Stimulated activated naive CD4-positive, alpha-beta T cell treated with Interleukin-2 at 50 U/mL for 16 hours (primary cell): ENCODE measurements at regions not wholly inside any gene's neighbourhood (a gene's known extent, or its start where the extent isn't known, plus 50 kb on each side); places are given as distances from the start of the nearest gene placed in this dataset.
"Not testable (repeated sequence)": the region's sequence is repeated elsewhere in the genome, so short reads cannot be mapped to it uniquely, and the experiment has no call there.

Experiments used
- DNase-seq: peaks from one replicate; lab custom pipeline; 2025; lab: John Stamatoyannopoulos, UW

DNA sequence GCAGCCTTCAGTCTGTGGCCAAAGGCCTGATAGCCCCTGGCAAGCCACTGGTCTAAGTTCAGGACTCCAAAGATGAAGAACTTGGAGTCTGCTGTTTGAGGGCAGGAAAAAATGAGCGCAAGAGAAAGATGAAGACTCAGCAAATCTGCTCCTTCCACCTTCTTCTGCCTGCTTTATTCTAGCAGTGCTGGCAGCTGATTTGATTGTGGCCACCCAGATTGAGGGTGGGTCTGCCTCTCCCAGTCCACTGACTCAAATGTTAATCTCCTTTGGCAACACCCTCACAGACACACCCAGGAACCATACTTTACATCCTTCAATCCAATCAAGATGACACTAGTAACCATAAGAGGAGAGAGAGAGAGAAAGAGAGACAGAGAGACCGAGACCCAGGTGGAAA is 127.6 kb downstream of the UTP18 start:
- DNase-seq: no peak

DNA sequence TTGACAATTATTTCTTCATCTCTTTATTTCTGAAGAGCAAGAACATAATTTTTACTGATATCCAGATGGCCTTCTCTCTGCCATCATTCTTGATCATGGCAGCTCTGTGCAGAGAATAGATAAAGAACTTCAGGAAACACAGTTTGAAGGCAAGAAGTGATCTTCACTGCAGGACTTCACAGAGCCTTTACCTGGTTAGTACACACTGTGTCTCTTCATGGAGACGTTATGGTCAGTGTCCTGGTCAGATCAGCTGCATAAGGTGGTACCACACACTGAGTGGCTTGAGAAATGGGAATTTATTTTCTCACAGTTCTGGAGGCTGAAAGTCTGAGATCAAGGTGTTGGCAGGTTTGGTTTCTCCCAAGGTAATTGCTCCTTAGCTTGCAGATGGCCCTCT is 129.5 kb downstream of the UTP18 start:
- DNase-seq: no peak

DNA sequence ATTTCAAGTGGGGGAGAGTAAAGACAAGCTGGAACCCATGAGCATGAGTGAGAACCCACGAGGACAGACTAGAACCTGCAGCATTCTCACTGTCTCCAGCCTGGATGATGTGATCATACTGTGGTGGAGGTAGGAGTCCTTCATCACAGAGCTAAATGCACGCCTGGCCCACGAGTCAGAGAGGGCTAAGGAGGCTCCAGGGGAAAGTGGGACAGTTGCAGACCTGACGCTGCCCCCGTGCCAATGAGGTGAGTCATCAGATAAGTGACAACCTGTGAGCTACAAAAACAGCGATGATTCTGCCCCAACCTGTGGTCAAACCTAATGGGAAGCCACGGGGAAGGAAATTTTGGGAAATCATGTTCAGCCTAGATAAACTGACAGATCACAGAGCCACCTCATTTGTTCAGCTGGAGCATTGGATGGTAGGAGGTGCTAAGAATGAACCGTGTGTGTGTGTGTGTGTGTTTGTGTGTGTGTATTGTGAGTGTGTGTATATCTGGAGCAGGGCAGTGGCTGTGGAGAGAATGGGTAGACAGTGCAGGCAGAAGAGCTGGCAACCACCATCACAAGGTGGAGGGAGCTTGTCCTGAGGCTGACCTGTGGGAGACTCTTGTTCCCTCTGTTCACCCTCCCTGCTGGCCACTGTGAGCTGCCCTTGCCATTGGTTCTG is 131.8 kb downstream of the UTP18 start:
- DNase-seq: no peak

DNA sequence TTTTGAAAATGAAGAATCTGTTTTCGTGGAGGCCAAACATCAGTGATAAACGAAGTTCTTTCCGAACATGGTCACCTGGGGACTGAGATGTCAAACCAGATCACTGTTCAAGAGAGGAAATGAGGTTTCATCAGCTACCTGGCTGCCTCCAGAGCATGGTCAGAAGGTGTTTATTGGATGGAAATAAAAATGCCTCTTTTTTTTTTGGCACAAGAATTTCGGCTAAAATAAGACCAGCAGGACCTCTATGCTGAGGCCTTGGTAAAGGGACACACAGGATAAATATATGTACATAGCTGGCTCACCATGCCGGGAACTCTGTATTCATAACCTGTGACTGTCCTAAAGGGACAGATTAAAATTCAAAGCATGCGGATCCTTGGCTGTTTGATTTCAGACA is 135.3 kb downstream of the UTP18 start:
- DNase-seq: no peak

DNA sequence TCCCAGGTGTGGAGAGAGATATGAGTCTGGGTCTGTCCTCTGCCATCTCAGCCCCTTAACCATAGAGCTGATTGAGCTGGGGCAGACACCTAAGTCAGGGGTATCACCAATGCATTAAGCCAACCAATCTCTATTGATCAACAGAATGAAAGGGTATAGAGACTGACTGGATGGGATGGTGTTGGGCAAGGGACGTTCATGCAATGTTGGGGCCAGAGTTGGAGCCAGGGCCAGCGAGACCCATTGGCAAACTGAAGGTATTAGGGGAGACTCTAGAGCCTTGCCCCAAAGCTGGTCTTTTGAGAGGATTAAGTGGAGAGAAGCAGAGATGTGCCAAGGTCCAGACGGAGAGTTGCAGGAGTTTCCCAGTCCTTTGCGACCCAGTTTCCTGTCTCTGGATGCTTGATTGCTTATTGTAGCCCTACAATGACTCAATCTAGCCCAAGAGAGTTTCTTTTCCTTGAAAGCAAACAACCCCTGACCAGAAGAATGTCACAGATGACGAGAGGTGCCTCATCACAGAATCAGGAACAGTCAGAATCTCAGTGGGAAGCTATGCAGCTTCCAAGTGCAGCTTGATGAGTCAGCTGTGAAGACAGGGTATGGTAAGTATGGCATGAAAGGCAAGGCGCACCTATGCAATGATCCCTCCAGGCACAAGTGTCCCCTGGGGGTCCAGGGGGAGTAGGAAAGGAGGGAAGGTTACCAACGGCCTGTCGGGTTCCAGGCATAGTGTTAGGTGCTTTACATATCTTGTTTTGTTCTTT is 137.2 kb downstream of the UTP18 start:
- no peak for DNase-seq

DNA sequence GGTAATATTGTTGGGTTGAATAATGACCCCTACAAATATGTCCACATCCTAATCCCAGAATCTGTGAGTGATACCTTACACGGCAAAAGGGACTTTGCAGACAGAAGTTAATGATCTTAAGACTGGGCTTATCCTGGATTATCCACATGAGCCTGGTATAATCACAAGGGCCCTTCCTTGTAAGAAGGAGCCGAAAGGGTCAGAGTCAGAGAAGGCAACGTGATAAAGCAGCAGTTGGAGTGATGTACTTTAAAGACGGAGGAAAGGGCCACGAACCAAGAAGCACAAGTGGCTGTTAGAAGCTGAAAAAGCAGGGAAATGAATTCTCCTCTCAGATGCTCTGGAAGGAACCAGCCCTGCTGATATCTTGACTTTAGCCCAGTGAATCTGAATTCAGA is 137.8 kb downstream of the UTP18 start:
- DNase-seq: no peak

DNA sequence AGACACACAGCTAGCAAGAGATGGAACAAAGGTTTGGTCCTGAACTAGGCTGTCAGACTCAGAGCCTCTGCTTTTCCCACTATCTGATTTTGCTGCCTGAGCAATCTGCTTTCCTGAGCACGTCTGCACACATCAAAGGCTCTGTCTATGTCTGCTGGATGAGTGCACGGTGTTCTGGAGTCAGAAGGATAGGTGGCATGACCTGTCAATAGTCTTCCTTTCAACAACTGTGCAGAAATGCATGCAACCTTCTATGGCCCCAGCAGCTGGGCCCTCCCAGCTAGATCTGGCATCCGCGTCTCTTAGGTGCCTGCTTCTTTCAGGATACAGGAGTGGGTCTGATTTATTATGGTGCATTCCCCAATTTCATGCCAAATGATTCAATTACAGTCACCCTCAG is 138.3 kb downstream of the UTP18 start:
- no peak for DNase-seq

DNA sequence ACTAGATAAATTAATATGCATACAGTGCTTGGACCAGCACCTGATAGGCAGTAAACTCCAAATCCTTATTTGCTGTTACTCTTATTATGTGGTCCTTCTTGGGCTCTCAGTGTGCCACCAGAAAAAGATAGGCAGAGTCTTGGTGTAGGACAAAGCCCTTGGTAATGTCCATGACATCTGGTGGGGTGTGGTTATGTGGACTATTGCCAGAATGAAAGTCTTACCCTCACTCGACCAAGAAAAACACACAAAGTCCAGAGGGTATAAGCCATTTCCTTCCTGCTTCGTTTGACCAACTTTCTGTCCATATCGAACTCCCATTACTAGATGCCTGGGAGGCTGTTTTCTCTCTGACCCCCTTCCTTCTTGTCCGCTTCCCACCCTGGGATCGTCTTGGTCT is 140.9 kb downstream of the UTP18 start:
- no peak for DNase-seq

DNA sequence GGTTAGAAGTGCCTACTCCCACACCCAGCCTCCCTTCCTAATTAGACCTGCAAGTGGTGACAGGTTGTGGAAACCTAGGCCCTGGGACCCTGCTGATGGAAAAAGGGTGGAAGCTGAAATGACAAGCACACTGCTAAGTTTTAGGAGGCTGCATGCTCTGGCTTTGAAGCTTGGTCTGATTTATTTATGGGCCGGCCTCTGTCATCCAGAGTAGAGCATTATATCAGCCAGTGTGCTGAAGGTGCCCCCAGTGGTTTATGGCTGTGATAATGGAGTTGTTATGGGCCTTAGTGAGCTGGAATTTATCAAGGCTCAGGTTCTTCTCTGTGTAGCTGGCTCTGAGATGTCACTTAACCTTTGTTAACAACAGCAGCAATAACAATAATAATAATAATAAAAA is 142.6 kb downstream of the UTP18 start:
- no peak for DNase-seq

DNA sequence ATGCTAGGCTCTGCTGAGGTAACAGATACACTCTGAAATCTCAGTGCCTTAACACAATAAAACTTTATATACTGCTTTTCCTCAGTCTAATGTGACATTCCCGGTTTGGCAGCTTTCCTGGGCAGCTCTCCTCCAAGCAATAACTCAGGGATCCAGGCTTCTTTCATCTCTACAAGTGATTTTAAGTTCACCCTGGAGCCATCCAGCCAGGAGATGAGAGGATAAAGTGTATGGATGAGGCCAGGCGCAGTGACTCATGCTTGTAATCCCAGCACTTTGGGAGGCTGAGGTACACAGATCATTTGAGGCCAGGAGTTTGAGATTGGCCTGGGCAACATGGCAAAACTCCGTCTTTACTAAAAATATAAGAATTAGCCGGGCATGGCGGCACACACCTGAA is 147.2 kb downstream of the UTP18 start:
- DNase-seq: no peak

DNA sequence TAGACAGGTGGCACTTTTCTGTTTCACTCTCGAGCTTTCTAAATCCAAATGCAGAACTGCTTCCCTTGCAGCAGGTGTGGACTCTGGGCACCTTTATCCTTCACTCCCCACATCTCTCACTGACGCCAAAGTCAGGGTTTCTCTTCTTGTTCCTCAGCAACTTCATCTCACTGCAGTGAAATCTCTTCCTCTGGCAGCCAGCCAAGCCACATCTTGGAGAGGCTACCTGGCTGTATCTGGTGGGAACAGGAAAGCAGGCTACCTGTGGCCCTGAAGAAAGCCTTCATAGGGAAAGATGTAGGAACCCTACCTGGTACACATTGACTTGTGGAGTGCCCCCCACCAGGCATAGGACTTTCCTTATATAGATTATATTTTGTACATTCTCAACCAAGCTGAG is 159.1 kb downstream of the UTP18 start:
- no peak for DNase-seq

DNA sequence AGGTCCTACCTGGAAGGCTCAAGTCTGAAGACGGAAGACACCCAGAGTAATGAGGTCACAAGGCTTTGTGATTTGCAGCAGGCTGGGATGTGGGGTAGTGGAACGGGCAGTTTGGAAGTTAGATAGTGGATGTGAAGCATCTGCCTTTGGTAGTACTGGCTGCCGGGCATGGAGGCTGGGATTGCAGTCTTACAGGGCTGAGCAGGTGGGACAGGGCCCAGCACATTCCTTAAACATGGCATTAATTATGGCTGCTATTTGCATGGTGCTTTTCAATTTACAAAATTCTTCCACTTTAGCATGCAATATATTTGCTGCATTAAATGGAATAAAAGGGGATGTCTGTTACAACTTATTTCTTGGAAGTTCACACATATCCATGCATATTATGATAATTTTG is 161.2 kb downstream of the UTP18 start:
- no peak for DNase-seq

DNA sequence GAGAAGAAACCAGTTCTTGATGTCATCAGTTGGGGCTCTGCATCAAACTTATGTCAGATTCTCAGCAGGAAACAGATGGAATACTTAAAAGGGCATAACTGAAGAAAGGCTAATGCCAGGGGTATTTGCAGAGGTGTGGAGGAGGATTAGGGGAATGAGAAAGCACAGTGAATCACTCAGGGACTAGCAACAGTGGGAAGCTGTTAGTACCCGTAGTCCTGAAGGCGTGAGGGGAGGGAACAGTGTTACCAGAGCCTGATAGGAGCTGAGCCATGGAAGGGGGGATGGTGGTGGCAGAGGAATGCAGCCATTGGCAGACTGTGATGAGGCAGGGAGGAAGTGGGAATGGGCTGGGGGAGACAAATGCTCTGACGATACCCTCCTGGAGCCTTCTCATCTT is 162.3 kb downstream of the UTP18 start:
- no peak for DNase-seq

DNA sequence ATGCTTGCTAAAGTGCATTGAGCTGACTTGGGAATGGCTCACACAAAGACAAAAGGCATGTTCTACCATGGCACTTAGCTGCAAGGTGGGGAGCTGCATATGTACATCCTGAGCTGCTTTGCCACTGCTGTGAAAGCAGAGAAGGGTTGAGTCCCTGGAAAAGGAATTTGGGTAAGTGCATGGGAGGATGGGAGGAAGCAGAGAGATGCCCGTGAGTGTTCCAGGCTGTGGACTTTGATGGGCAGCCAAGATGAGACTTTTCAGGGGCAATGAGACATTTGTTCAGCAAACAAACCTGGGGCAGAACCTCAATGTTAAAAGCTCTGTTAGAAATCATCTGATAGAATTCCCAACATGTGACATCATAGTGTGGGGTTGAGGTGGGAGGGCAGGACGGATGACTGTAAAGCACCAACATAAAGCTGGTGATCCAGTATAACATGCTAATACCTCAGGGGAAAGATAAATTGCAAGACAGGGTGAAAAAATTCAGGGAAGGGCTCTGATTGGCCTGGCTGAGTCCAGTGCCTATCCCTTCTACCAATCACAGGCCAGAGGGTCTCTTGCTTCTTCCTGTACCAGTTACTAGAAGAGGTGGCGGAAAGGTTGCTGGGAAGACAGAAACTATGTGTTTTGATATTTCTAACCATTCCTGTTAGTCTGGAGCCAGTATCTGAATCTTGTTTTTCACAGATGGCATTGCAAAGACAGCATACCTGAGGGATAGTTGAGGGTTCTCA is 163.2 kb downstream of the UTP18 start:
- DNase-seq: no peak

DNA sequence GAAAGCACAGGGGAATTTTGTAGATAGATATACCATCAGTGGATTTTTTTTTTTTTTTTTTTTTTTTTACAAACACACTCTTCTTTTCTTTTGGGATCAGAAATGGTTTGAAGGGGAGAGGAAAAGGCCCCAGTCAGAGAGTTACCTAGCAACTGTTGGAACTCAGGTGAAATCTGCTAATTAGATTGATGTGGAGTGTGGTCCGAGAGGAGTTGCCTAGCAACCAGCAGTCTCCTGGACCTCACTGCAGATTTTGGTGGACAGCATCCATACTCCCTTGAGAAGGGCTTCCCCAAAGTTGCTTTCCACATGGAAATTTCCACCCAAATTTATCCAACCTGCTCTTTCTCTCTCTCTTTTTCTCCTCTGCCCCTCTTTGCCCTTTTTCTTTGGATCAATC is 165.4 kb downstream of the UTP18 start:
- no peak for DNase-seq

DNA sequence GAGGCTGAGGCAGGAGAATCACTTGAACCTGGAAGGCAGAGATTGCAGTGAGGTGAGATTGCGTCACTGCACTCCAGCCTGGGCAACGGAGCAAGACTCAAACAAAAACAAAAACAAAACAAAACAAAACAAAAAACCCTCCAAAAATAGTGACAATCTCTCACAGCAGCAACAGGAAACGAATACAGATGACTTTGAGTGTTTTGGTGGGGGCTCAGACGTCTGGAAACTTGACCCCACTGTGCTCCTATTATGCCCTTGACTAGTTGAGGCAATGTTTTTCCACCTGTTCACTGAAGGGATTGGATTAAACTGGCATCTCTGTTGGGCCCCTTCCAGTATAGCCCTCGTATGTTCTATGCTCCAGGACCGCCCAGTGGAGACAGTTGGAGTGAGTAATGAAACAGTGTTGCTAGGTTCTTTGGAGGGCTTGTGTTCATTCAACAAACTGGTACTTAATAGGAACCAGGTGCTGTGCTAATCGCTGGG is 167.0 kb downstream of the UTP18 start:
- DNase-seq: no peak

DNA sequence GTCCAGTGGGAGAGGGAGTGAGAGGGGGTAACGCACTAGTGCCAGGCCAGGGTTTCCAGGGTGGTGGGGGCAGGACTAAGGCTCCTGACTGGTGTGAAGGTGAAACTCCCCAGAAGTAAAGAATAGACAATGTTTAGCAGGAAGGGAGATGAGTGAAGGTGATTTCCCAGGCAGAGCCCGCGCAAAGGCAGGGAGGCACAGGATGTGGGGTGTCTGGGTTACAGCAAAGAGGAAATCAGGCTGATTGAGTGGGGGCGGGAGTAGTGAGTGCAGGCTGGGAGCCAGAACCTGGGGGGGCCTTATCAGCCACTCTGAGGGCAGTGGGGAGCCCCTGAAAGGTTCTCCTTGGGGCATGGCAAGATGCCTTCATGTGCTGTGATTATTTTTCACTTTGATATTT is 167.5 kb downstream of the UTP18 start:
- peak; percentile 50 for DNase-seq

DNA sequence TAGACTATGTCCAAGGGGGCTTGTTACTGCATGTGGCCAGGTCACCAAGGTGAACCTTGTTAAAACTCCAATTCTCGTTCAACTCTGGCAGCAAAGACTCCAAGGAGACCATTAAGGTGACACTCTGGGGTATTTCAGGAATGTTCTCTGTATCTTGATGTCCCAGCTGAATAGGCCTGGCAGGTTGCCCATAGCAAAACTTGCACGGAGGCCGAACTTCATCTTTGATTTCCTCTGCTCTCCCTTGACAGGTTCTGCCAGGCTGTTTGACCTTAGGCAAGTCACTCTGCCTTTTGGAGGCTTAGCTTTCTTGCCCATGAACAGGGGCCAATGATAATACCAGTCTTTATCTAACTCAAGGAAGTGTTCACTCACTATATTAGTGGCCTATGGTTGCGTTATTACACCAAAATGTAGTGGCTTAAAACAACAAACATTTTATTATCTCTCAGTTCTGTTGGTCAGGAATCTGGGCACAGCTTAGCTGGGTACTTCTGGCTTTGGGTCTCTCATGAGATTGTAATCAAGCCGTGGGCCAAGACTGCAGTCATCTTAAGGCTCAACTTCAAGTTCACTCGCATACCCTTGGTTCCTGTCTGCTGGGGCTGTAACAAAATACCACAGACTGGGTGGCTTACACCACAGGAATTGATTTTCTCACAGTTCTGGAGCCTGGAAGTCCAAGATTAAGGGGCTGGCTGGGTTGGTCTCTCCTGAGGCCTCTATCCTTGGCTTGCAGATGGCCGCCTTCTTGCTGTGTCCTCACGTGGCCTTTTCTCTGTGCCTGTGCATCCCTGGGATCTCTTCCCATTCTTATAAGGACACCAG is 168.5 kb downstream of the UTP18 start:
- no peak for DNase-seq

DNA sequence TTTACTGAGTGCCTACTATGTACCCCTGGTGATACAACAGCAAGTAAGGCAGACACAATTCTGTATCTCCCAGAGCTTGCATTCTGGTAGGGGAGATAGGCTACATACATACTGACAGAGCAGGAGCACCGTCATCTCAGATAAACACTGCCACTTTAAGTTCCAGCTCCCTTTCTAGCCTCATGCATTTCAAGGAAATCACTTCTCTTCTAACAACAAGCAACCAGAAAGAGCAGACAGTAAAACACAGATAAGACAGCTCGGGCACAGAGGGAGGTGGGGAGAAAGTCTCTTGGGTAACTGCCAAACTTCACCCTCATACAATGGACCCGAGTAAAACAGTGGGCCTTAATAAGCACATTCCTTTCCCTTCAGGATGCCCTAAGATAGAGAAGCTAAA is 169.6 kb downstream of the UTP18 start:
- not testable (repeated sequence) for DNase-seq

DNA sequence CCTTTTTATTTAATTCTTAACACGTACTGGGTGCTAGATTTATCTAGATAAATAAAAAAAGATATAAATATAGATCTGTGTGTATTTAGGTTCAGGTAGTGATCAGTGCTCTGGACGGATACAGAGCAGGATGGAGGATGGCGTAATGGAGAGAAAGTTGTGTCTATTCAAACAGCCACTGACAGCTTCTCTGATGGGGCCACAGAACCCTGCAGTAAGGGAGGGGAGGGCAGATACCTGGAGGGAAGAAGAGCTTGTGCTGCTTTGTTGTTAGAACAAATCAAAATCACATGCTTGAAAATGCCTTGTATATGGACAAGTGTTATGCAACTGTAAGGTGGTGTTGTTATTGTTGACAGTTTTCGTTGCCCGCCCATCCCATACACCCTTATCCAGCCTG is 170.2 kb downstream of the UTP18 start:
- no peak for DNase-seq

DNA sequence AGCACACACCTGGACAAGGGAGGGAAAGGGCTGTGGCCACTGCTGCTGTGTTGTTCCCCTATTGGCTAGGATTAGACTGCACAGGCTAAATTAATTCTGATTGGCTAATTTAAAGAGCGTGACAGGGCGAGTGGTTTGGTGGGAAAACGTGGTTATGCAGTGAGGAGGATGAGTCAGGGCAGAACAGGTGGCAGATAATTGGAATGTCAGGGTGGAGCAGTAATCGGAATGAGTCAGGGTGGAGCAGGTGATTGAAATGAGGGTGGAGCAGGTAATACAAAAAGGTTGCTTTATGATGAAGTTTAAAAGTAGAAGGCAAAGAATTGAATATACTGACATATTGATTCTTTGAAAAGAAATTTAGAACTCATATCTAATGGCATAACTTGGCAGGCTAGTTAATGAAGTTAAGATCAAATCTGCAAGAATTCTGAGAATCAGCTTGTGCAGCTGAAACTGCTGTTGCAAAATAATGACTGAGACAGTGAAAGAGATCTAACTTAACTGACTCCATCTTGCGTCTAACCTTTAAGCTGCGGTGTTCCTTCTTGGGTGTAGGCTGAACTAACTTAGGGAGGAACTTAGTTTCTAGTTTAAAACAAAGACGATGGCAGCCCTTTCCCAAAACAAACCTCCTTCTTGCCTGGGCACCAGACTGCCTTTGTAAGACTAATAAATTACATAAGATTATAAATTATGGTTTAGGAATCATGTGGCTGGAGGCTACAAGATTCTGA is 174.3 kb downstream of the UTP18 start:
- DNase-seq: no peak

DNA sequence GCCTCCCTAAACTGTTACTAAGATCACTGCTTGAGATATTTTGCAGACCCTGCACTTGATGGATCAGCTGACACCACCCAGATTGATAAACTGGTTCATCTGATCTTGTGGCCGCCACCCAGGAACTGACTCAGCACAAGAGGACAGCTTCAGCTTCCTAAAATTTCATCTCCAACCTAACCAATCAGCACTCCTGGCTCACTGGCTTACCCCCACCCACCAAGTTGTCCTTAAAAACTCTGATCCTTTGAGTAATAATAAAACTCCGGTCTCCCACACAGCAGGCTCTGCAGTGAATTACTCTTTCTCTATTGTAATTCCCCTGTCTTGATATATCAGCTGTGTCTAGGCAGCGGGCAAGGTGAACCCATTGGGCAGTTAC is 174.8 kb downstream of the UTP18 start:
- DNase-seq: peak; percentile 29
